Ammon's horn (tissue), 1 donor: ENCODE measurements at regions not wholly inside any gene's neighbourhood (a gene's known extent, or its start where the extent isn't known, plus 50 kb on each side); places are given as distances from the start of the nearest gene placed in this dataset.

ENCODE experiments used
- DNase-seq: peaks from one replicate; pipeline ENCODE4 v3.0.0-alpha.2; 2016; ENCODE audit warnings: low spot score

DNA sequence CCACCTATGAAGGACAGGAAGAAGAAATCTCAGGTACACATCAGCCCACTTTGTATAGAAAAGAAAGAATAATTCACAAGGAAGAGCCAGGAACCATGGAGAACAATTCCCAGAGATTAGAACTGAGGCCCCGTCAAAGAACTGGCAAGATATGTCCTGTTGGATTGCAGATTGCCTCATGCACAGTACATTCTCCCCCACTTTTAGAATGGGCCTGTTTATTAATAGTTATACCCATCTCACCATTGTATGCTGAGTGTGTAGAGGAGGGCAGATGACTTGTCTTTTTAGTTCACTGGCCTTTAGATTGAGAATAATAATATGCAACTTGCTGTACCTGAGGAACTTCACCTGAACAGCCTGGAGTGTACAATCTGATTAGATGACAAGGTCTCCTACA, 315.6 kb upstream of the HAND2 start:
- no peak for DNase-seq

DNA sequence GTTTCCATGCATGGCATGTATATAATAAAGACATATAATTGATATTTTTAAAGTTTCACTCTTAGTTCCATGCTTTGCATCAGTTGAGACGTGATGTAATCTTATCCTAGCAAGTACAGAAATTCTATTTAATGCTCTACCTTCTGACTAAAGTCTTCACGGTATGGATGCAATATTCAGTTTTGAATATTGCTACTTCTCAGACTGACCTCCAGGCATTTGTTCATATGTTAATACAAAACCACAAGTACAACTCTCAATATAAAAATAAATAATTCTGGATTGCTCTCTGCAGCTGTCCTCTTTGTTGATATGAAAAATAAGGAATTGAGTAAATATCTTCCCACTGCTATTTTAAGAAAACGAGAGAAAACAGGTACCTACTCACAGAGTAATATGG, 309.8 kb upstream of the HAND2 start:
- no peak for DNase-seq

DNA sequence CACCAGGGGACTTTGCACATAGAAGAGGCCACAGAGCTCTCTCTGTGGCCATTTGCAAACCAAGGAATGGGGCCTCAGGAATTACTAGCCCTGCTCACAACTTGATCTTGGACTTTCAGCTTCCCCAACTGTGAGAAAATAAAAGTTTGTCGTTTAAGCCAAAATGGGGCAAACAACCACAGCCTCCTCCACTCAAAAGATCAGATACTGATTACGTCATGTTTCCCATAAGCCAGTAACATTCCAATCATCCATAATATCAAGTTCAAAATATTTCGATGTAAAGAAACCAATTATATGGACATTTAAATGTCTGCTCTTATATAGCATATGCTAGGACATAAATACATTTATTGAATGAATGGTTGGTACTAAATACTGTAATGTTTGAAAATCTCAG, 307.5 kb upstream of the HAND2 start:
- DNase-seq: no peak

DNA sequence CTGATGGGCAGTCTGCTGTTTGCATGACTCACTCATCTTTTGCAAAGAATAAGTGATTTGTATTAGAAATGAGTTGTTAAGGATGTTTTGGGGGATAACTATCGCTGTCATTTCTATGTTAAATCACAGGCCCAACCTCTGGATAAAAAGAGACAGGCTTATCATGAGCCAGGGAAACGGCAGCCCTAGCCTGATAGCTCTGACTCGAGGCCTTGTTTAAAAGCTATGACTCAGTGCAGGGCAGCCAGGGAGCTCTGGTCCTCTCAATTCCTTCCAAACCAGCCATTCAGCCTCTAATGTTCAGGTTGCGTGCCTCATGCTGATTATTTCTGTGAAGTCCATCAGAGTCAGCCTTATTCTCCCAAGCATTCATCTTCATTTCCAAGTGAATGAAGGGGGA, 305.9 kb upstream of the HAND2 start:
- DNase-seq: peak; percentile 16

DNA sequence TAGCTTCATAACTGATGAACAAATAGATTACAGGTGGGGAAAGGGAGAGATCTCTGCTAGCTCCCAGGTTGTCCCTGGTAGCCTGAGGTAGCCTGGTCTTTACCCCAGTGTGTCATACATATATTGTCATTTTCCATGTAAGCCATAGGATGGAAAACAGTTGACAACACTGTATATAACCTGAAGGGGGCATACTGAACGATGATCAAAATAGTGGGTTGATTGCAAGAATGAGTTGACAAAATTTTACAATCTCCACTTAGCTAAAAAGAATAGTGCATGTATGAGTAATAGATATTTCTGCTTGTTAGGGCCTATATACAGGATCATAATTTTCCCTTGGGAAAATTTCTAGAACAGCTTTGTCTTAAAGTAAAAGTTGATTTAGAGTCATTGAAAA, 304.1 kb upstream of the HAND2 start:
- no peak for DNase-seq

DNA sequence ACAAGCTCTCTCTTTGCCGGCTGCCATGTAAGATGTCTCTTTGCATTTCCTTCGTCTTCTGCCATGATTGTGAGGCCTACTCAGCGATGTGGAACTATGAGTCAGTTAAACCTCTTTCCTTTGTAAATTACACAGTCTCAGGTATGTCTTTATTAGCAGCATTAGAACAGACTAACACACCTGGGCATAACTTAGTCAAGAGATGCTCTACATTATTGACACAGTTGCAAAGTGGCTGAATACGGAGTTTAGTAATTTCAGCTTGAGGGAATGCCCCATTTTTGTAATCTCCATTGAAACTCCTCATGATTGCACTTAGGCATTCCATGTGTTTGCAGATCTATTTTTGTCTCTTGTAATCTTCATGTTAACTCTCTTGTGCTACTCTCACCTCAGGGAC, 299.5 kb upstream of the HAND2 start:
- no peak for DNase-seq

DNA sequence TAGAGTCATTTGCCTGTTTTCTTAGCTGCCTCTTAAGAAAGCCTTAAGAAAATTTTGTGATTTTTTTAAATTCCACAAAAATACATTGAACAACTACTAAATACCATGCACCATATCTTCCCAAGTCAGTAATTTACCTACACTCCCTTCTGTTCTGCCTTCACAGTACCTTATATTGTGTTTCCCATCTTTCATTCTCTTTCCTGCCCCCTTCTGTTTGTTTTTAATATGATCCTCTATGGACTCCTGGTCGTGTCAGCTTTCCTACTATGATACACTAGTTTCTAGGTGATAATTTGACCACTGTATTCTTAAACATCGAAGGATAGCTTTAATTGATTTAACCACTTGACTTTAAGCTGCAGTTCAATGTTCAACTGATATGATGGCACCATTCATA, 297.7 kb upstream of the HAND2 start:
- no peak for DNase-seq

DNA sequence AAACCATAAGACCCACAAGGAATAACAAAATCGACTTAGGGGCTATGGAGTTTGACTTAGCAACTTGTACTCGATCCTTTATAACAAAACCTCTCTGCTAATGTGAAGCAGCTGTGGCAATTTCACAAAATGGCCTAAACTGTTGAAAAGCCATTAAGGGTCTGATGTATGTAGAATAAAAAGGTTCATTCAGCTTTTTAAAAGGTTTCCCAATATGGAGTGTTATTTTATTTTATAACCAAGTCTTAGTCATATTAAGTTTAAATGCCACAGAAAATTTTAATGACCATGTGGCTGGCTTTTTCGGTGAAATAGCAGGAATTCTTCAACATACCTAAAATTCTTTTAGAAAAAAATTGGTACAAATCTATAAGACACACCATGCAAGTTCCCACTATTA, 291.8 kb upstream of the HAND2 start:
- no peak for DNase-seq

DNA sequence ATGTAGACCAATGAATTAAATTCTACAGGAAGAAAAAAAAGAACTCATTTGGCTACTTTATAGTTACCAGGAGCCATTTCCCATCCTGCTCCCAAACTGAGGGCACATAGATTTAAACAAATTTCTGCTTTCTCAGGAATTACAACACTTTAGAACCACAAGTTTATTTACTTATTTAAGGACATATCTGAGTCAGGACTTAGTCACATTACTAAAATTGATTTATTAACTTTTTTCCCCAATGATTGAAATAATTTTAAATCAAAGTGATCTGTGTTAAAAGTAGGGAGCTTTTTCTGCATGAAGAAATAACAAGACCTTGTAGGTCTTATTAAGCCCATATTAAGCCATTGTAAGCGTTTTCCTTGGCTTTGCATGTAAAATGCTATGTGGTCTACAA, 291.0 kb upstream of the HAND2 start:
- no peak for DNase-seq

DNA sequence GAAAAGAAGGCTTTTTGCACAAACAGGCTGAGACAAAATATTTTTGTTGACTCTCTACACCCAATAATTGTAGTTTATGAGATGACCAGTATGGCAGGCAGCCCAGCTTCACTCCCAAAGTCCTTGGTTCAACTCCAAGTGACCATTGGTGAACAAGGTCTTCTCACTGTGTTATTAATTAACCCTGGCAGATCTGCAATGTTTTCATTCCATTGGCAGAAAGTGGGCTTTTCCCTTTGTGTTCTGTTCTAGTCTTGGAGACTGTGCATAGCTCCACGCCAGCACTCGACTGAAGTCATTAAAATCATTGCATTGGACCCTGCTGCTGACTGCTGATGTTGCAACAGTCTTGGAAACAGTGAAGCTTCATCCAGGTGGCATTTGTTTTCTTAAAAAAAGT, 277.3 kb upstream of the HAND2 start:
- peak; percentile 30 for DNase-seq

DNA sequence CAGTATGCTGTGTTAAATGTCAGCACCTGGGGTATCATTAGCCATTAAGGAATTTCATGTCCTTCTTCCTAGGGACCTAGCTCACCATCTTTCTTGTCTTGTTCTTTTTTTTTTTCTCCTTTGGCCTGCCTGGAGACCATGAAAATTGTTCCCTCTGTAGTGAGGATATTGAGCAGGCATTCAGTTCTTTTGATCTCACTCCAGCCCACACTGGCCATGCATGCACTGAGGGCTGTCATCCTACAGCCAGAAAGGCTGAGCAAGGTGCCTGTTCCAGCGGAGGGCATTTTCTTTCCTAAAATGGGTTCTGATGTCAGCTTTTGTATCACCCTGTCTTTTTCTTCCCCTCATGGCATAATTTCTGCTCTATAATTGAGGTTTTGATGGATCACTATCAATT, 275.9 kb upstream of the HAND2 start:
- DNase-seq: no peak

DNA sequence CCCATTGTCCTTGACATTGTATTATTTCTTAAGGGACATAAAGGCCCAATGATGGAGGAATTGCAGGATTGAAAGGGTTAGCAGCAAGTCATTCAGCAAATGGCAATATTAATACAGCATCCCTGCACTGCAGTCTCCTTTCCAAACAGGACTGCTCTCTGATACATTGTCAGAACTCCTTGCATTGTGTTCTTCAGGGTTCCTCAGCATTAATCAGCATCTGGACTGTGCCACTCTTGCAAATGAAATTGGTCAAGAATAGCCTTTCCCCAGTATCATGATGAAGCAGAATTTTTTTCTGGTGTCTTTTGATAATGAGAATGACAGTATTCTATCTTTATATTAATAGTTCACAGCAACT, 272.6 kb upstream of the HAND2 start:
- DNase-seq: no peak

DNA sequence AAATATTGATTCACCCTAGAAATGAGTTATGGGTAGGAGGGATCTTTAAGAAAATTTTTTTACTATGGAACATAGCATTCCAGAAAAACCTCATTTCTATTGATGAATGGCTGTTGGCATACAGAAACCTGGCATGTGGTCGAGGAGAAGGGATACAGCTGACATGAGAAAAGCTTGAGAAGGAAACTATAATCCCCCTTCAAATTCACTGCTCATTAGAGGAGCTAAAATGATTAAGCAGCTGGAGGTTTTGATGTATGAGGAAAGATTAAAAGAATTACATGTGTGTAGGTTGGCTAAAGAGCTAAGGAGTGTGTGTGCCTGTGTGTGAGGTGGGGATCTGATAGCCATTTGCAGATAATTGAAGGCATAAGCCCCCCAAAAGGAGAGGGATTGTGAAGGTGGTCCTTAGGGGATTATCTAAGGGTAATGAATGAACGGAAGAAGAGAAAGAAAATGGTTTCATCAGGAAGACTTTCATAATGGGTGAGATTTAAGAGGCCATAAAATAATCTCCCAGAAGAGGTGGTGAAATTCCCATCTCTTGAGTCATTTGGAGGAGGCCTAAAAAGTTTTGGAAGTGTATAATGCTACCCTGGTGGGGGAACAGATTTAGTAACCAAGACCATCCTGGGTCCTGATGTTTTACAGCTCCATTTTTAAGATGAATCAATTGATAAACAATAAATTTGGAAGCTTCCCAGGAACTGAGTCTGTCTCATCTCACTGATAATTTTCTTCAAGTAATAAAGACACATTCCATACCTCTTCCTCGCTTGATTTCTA, 272.0 kb upstream of the HAND2 start:
- DNase-seq: no peak

DNA sequence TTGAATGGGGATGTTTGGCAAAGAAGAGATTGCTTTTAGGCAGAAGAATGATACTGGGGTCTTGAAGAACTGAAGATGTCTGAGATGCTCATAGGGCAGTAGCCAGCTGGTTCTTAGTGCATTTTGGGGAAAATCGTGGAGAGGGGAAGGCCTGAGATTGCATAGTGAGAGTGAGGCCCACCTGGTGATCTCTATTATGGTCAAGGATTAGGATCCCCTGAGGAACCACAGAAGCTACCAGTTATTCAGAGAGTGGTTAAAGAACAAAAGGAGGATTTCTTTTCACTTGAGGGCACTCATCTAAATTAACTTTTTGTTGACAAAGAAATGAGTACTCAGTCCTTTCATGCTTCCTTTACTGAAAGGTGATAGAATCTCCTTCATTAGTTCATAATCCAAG, 271.3 kb upstream of the HAND2 start:
- no peak for DNase-seq

DNA sequence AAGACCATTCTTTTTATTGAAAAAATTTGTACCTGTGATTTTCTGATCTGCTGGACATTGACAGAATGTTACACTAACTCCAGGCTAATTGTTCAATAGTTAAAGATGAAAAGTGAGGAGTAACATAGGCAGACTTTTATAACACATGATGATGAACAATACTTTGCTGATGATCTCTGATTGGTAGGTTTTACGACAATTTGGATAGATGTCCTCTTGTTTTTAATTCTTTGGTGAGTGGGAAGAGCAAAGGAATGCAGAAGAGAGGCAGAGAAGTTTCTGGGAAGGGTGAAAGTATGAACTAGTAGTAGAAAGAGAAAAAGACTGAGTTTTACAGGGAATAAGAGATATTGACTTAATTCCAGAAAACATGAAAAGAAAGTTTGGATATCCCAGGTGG, 267.3 kb upstream of the HAND2 start:
- no peak for DNase-seq

DNA sequence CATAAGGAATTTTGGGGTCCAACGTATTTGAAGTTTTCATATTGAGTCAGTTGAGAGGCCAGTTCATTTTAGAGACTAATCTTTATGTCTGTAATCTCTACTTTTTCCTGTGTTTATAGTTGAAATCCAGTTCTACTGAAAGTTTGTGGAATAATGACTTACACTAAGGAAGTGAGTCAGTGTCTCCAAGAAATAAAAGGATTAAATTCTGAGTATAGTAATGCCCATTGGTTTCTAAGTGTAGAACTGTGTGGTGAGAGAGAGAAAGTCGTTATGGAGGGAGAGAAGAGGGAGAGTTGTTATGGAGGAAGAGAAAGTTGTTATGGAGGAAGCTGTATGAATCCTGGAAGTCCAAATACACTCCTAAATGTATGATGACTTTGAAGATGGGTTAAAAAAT, 264.6 kb upstream of the HAND2 start:
- no peak for DNase-seq

DNA sequence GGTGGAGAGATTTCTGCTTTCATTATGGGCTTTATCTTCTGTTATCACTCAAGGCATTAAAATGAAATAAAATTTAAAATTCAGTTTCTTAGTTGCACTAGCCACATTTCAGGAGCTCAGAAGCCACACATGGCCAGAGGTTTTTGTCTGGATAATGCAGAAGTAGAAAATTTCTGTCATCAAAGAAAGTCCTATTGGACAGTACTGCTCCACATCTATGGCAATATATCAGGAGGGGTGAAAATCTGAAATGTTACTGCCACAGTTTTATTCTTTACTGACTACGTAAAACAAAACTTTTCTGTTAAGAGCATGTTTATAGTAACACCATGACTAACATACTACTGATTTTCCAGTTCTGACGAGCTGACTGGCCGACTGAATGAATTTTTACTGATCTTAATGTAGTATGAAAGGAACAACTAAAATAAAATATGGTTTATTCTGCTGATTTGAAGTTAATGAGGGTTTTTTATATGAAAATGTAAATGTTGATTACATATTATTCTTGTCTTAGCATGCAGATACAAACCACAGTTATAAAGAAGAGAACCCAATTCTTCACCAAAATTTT, 264.0 kb upstream of the HAND2 start:
- no peak for DNase-seq

DNA sequence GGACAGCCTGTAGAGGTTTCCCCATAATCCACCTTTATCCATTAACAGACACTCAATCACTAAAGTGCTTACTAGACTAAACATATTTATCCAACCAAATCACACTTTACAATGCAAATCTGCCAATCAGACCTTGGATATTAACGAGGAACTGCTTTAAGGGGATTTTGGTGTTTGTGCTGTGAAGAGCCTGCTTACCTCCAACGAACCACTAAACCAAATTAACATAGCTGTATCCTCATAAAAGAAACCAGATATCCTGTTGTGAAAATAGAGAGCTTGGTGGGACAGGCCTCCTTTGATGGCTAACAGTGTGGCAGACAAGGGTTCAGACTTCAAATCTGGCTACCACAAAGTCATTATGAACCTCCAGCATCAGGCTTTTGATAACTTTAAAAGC, 252.6 kb upstream of the HAND2 start:
- no peak for DNase-seq

DNA sequence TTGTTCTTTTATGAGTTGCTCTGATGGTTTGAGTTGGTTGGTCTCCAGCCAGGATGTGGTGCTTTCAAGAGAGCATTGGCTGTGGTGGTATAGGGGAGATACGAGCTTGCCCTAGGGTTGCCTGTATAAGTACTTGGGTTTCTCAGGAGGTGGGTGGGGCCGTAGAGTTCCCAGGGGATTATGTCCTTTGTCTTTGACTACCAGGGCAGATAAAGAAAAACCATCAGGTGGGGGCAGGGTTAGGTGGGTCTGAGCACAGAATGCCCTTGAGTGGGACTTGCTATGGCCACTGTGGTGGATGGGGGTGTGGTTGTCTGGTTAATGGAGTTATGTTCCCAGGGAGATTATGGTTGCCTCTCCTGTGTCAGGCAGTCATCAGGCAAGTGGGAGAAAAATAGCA, 247.9 kb upstream of the HAND2 start:
- no peak for DNase-seq

DNA sequence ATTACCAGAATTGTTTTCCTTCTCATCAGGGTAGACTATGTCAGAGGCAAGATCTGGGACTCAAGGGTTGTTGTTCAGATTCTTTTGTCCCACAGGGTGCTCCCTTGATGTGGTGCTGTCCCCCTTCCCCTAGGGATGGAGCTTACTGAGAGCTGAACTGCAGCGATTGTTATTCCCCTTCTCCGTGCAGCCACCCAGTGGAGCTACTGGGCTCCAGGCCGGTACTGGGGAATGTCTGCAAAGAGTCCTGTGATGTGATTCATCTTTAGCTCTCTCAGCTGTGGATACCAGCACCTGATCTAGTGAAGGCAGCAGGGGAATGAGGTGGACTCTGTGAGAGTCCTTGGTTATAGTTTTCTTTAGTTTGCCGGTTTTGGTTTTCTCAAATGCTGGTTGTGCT, 247.4 kb upstream of the HAND2 start:
- no peak for DNase-seq

DNA sequence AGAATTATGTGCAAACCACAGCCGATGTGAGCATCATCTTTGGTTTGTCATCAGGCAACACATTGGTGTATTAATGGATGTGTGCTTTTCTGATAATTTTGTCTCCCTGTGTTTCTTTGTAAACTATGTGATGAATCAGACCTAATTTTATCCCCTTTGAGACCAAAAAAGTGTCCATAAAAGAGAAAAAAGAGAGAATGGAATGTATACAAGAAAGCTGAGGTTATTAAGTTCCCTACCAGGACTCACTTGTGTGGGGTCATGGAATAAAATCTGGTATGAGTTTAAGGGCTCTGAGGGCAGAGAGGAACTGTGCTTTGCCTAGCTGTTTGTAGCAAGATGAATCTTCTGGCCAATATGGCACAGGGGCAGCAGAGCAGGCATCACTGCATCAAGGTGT, 239.5 kb upstream of the HAND2 start:
- DNase-seq: no peak

DNA sequence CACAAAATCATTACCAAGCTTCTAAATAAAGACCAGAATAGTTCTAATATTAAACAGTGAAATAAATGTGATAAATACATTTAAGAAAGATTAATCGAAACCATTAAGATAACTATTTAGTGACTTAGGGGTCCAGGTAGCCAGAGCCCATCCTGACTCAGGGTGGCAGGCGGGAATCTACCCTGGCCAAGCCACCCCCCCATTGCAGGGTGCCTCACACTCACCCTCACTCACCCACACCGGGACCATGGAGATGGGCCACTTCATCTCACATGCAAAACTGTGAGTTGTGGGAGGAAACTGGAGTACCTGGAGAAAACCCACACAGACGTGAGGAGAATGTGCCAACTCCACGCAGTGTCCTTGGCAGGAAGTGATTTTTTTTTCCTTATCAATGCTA, 237.6 kb upstream of the HAND2 start:
- DNase-seq: no peak

DNA sequence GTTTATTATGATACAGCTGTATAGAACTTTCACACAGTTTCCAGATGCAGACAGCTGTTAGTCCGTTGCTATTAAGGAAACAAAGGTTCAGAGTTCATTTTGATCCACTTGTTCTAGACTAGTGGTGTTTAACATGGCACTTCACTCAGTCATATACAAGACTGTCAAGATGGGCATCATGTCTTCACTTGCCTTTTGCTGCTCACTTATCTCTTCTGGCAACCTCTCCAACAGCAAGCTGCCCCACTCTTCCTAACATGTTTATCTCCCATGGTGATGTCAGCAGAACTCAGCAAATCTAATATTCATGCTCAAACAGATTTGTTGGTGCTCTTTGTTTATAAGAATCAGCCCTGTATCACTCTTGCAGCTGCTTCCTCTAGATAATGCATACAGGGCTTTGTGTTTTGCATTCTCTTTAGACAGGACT, 236.2 kb upstream of the HAND2 start:
- DNase-seq: no peak

DNA sequence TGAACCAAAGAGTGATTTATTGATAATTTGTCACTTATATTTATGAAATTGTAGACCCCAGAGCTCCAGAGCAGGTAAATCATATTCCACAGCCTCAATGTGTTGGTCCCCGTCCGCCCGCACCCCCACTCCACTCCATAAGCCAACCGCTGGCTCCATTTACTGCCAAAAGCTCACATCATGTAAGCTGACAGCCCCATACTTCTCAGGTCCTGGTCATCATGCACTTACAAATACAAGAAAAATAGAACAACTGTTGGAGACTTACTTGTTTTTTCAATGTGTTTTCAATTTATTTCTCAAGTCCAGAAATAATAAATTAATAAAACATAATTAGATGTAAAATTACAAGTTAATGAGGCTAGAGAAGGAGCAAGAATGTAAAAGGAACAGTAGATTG, 235.7 kb upstream of the HAND2 start:
- no peak for DNase-seq
